ENCODE measurements at regions not wholly inside any gene's neighbourhood (a gene's known extent, or its start where the extent isn't known, plus 50 kb on each side); places are given as distances from the start of the nearest gene placed in this dataset.
"Not testable (repeated sequence)": the region's sequence is repeated elsewhere in the genome, so short reads cannot be mapped to it uniquely, and the experiment has no call there.

GRCh38 chr14:26655128-26655527 lies 57.3 kb upstream of the NOVA1 start:
- DNase-seq (no peak), ATAC-seq (no peak)
- intact Hi-C loops (cut with micrococcal nuclease) = no loop called here

GRCh38 chr14:26663506-26663905 lies 65.7 kb upstream of the NOVA1 start:
- no peak for ATAC-seq
- intact Hi-C loops (cut with micrococcal nuclease) = no loop called here
- no peak for DNase-seq

DNA sequence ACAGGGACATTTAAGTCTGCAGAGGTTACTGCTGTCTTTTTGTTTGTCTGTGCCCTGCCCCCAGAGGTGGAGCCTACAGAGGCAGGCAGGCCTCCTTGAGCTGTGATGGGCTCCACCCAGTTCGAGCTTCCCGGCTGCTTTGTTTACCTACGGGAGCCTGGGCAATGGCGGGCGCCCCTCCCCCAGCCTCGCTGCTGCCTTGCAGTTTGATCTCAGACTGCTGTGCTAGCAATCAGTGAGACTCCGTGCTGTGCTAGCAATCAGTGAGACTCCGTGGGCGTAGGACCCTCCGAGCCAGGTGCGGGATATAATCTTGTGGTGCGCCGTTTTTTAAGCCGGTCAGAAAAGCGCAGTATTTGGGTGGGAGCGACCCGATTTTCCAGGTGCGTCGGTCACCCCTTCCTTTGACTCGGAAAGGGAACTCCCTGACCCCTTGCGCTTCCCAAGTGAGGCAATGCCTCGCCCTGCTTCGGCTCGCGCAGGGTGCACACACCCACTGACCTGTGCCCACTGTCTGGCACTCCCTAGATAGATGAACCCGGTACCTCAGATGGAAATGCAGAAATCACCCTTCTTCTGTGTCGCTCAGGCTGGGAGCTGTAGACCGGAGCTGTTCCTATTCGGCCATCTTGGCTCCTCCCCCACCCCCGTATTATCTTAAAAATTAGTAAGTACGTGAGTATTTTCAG lies 81.0 kb upstream of the NOVA1 start:
- intact Hi-C loops (cut with micrococcal nuclease); DNase-seq: not testable (repeated sequence)

GRCh38 chr14:26685401-26685800 lies 87.6 kb upstream of the NOVA1 start:
- intact Hi-C loops (cut with micrococcal nuclease) = no loop called here
- DNase-seq (no peak), ATAC-seq (no peak)

More for the DNA sequence above, 81.0 kb upstream of the NOVA1 start:
- not testable (repeated sequence) for ATAC-seq

DNA sequence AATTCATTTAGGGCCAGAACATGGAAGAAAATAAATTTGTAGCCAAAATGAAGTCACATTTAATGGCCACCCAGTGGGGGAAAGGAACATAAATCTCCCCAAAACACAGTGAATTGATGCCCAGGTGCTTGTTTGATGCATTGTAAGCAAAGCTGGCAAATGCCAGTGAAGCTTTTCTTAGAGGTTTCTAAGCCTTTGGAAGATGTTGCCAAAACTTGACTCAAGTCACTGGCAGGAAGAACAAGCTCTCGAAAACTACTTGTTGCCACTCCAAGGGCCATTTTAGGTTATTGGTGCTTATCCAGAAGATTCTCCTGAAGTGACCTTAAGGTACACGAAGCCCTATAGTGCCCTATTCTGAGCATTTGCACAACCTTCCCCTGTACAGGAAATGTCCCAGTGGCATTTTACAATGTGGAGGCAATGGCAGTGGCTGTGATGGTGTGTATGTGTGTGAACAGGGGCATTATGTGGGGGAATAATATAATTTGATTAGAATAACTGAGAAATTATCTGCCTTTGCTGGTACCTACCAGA lies 89.5 kb upstream of the NOVA1 start:
- intact Hi-C loops (cut with micrococcal nuclease) = no loop called here
- DNase-seq = no peak
- no peak for ATAC-seq

- no peak for DNase-seq
- ATAC-seq = no peak
- intact Hi-C loops (cut with micrococcal nuclease) = no loop called here
These were observed 96.7 kb upstream of the NOVA1 start for GRCh38 chr14:26694521-26694920.

DNA sequence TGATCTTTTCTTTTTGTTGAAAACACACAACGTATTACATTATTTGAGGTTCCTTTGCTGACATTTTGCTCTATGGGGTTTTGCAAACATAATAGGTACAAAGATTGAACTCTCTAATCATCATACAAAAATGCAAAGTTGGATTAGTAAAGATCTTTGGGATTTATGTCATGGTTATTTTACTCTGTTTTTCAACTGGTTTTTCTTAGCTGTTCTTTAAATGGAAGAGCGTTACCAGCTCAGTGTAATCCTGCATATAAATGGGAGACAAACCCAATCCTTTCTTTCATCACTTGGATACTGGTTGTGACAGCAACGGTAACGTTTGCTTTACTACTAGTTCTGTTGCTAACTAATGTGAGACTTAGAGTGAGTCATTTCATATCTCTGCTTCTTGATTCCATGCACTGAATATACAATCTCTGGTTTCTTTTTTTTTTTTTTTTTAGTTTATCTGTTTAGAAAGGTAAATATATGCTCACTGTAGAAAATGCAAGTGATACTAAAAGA lies 104.9 kb upstream of the NOVA1 start:
- ATAC-seq = no peak
- DNase-seq = no peak
- intact Hi-C loops (cut with micrococcal nuclease) = no loop called here

DNA sequence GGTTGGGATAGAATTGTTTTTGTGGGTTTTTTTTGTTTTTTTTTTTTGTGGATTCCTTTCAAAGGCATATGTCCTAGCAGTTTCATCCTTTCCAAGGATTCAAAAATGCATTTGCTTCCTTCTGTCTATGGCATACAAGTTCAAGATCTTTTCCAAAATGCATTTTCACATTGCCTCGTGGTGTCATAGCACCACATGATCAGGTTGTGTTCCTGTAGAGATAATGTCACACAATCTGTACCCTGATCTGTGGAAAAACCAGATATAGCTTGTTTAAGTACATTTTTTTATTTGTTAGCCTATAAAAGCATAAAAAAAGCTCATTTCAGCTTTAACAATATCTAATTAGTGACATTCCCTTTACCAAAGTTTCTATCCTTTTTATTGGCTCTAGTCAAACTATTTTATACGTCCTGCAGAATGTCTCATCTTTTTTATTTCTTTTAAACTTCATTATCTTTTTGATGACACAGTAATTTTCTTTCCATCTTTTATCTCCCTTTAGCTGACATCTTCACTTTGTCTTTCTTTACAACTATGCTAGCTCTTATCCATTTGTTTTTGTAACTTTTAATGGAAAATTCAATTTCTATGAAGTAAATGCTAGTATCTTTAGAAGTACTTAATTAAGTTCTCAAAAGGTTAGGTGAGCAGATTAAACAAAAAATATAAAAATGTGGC lies 106.0 kb upstream of the NOVA1 start:
- intact Hi-C loops (cut with micrococcal nuclease) = no loop called here
- ATAC-seq (no peak), DNase-seq (no peak)

GRCh38 chr14:26707234-26707633 lies 109.4 kb upstream of the NOVA1 start:
- intact Hi-C loops (cut with micrococcal nuclease) = no loop called here
- no peak for ATAC-seq
- DNase-seq = no peak

DNA sequence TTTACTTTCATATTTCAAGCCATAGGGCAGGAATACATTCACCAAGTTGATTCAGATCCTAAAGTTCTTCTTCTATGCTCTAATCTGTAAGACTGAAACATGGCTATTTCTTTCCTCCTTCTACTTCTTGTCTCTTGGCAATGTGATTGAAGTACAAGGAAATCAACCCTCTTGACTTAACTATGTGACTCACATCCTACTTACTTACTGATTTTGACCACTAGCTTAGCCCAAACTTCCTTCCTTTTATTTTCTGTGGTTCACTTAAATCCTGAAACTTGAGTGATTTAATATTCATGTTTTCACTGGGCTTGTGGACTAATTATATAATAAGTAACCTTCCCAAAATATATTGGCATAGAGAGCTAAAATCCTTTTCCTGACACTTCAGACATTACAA lies 111.2 kb upstream of the NOVA1 start:
- ATAC-seq = no peak
- intact Hi-C loops (cut with micrococcal nuclease) = no loop called here
- no peak for DNase-seq

- intact Hi-C loops (cut with micrococcal nuclease) = no loop called here
- no peak for ATAC-seq
- DNase-seq = no peak
These were observed 121.7 kb upstream of the NOVA1 start for GRCh38 chr14:26719514-26719913.

DNA sequence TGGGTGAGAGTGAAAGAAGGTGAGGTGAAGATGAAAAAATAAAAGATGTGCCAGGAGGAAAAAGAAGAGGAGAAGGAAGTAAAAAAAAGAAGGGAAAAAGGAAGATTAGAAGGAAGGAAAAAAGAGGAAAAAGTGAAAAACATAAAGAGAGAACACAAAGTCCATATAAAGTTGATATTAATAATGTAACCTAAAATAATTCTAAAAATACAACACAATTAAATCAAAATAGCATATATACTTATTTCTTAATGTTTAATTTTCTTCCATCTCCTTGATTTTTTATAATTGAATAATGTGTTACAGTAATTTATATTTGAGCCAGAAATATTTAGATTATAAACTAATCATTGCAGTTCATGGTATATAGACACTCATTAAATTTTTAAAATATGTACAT lies 124.4 kb upstream of the NOVA1 start:
- intact Hi-C loops (cut with micrococcal nuclease) = no loop called here
- ATAC-seq (no peak), DNase-seq (no peak)

DNA sequence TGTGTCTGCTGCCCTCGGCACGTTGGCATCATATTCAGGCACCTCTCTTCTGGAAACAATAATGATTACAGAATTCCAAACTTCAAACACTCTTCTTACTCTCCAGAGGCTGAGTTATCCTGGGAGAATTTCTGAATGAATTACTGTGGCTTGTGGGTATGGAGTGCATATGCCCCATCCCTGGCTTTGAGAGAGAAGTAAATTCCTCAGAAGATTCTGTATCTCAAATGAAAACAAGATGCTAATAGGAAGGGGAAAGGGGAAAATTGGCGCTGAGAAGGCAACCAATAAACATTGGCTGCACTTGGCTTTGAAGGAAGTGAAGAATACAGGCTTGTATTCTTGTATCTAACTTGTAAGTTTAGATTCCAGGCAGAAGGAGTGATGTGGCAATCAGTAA lies 132.0 kb upstream of the NOVA1 start:
- intact Hi-C loops (cut with micrococcal nuclease) = no loop called here
- DNase-seq (no peak), ATAC-seq (no peak)

DNA sequence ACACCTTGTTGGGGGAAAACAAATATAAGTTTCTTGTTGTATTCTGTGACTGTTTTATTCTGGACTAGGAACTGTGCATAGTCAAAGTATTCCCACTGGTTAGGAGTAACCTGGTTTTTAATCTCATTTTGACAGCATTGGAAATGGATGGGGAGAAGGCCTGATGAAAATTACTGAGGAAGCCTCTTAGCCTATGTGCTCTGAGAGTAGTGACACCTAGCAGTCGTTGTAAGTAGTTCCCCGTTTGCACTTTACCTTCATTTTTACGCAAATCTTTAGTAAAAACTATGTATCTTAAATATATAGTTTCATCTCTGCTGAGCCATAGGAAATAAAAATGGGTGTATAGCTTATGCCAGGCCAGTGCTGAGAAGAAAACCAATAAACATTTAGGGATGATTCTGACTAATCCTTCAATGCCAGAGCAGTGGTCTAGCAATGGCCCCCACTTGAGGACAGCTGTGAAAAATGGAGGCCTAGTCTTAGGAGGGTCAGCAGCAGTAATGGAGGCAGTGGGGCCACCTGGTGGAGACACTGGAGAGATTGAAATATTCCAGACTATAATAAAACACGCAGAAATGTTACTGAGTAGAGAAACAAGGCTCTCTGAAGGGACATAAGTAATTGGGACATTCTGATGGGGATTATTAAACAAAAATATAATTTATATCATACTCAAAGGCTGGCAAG lies 133.2 kb upstream of the NOVA1 start:
- no peak for DNase-seq
- intact Hi-C loops (cut with micrococcal nuclease) = no loop called here
- no peak for ATAC-seq

- DNase-seq = no peak
- no peak for ATAC-seq
- intact Hi-C loops (cut with micrococcal nuclease) = no loop called here
These were observed 138.0 kb upstream of the NOVA1 start for GRCh38 chr14:26735811-26736210.

GRCh38 chr14:26738571-26738970 lies 140.7 kb upstream of the NOVA1 start:
- intact Hi-C loops (cut with micrococcal nuclease) = no loop called here
- ATAC-seq (no peak), DNase-seq (no peak)

DNA sequence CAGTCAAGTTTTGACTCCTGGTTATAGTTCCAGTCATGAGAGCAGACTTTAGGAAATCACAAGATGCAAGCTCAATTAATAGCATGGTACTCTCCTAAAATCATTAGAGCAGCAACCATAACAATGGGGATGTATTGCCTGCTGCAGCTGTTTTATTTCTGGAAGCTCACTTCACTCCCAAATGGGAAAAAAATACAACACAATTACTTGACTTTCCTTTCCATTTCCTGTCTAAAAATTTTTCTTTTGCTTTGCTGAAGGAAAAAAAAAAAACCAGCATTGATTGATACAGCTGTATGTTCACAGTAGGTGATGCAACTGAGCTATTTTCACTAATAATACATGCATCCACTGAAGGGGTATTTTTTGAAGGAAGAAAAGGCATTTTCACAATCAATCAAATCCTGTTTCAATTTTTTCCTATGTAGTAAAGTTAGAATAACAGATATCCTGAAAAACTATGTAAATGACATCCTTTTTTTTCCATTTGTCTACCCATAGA lies 143.9 kb upstream of the NOVA1 start:
- DNase-seq (no peak), ATAC-seq (no peak)
- intact Hi-C loops (cut with micrococcal nuclease) = no loop called here

DNA sequence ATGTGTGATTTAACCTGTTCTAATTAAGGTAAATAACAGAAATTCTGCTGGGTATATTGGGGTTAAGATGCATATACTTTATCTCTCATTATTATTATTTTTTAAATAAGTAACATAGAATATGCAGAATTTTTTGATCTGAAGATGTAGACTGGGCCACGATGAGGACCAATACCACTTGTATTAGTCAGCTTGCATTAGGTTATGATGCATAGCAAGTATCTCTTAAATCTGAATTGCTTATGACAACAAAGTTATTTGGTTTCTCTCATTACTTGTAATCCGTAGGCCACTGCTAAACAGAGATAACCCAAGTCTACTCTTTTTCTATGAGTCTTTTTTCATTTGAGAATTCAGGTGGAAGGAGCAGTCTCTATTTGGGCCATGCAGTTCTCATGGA lies 145.5 kb upstream of the NOVA1 start:
- intact Hi-C loops (cut with micrococcal nuclease) = no loop called here
- DNase-seq (no peak), ATAC-seq (no peak)

- ATAC-seq (no peak), DNase-seq (no peak)
- intact Hi-C loops (cut with micrococcal nuclease) = no loop called here
These were observed 147.1 kb upstream of the NOVA1 start for GRCh38 chr14:26744903-26745302.

GRCh38 chr14:26761532-26761931 lies 163.7 kb upstream of the NOVA1 start:
- DNase-seq (no peak), ATAC-seq (no peak)
- intact Hi-C loops (cut with micrococcal nuclease) = no loop called here
